Kidney glomerular epithelial cell (primary cell): ENCODE measurements at regions not wholly inside any gene's neighbourhood (a gene's known extent, or its start where the extent isn't known, plus 50 kb on each side); places are given as distances from the start of the nearest gene placed in this dataset.
"Not testable (repeated sequence)": the region's sequence is repeated elsewhere in the genome, so short reads cannot be mapped to it uniquely, and the experiment has no call there.

Experiments used
- DNase-seq: peaks from one replicate; lab custom pipeline; 2025; lab: John Stamatoyannopoulos, UW

DNA sequence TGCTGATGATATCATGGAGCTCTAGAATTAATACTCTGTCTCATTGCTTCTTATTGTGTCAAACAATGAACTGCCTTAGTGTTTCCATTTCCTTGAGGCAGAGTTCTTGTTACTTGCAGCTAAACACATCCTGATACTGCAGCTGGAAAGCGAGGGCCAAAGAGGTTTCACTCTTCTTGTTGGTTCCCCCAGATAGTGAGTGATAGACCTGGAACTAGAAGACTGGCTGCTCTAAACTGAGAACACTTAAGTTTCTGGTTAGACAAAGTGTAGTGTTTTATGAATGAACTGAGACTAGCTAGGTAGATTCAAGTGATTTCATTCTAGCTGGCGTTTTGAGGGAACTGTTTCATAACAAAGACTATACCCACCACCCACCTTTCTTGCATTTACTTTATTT lies 321.7 kb downstream of the TXNL1 start:
- no peak for DNase-seq

- peak; percentile 29 for DNase-seq
Measured at GRCh38 chr18:56315363-56315762, 323.0 kb downstream of the TXNL1 start.

GRCh38 chr18:56314396-56314795 lies 324.0 kb downstream of the TXNL1 start:
- DNase-seq = no peak

DNA sequence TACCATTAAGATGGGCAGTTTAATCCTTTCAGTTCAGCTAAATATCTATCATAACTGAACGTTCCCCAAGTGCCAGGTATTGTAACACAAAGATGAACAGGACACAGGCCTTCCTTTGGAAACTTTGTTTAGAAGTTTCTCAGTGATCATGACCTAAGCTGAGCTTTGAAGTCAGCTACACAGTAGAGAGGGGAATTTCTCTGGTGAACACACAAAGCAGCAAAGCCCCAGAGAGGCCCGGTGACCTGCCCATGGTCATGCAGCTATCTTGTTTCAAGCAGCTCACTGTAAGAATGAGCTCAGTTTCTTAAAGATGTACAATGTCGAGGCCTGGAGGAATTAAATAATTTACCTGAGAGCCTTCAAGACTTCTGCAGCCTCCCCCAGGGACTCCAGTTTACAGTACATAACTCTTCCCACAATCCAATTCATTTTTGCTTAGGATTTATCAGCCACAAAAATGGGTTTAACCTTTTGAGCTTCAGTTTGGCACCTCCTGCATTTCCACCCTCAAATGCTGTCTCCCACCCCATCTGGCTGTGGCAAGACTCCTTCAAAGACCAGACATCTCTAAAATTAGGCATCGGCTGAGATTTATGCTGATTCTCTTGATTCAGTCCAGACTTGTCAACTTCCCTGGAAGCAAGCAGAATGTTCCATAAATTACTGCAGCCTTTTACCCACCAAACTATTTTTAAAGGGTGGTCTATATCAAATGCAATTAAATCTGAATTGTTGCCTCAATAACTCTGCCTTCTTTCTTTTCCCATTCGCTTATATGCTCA lies 325.6 kb downstream of the TXNL1 start:
- DNase-seq = no peak

DNA sequence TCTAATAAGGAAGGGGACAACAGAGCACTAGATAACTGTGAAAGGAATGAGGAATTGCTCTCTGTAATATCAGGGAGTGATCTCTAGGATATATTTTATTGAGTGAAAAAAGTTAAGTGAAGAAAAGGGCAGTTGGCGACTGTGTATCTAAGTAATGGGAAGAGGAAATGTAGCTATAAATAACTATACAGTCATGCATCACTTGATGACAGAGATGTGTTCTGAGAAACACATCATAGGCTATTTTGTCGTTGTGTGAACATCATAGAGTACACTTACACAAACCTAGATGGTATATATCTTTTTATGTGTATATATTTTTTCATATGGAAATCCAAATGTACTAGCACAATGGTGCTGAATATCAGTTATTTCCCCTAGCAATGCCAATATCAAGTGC lies 329.3 kb downstream of the TXNL1 start:
- DNase-seq = no peak

GRCh38 chr18:56307354-56308170 lies 330.8 kb downstream of the TXNL1 start:
- DNase-seq = no peak

DNA sequence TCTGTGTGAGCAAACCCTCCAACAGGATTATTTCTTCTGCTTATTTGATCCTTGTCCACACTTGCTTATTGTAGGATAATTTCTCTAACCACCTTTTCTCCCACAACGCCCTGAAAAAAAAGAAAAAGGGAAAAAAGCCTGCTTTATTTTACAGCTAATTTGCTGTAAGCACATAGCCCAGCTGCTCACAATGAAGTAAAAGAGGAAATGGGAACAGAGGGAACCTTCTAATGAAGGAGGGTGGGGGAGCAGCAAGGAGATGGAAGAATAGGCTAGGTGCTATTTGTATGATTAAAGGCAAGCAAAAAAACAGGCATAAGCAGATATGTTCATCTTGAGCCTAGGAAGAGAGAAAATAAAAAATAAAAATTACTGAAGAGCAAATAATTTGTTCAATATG lies 331.6 kb downstream of the TXNL1 start:
- no peak for DNase-seq

- no peak for DNase-seq
Measured at GRCh38 chr18:56305583-56305982, 332.8 kb downstream of the TXNL1 start.

GRCh38 chr18:56302156-56302555 lies 336.2 kb downstream of the TXNL1 start:
- DNase-seq = no peak

DNA sequence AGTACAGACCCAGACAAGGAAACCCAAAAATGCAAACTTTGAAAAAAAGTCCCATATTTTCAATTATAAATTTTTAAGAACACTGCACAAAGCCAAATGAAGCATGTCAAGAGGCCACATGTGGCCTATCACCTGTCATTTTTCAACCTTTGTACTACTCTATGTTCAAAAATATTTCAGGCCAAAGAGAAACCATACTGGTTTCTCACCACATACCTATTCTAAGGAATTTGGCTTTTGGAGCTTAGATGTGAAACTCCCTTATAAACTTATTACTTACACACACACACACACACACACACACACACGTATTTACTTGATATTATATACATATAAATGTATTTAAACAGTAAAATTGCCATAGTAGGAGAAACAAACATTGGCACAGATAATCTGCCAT lies 338.7 kb downstream of the TXNL1 start:
- DNase-seq = no peak

- no peak for DNase-seq
Measured at GRCh38 chr18:56298935-56299334, 339.5 kb downstream of the TXNL1 start.

GRCh38 chr18:56296381-56296780 lies 342.0 kb downstream of the TXNL1 start:
- no peak for DNase-seq

DNA sequence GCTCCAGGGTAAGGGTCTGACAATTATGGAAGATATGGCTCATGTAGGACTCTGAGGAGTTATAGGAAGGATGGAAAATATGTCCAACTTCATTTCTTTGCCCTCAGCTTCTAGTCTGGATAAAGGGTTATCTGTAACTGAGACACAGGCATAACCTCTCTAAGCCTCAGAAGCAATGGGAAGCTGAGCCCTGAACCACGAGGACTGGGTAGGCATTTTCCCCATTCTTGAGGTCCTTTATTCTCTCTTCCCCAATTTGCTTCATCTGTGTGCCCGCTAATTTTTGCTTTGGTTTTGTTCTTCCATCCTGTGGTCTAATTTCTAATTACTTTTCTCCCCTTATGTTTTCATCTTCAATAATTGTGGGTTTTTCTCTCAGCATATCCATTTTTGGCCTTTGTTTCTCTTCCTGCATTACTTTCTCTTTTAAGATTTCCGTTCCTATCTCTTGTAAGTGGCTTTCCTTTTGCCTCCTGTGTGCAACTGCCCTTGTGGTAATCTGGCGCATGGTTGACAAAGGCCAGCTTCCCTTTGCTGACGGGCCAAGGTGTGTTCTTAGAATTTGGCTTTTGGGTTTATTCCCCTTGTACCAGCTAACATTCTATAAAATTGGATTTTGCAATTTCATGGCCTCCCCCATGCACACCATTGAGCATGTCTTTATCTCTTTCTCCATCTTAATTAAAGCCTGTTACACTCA lies 343.8 kb downstream of the TXNL1 start:
- no peak for DNase-seq

GRCh38 chr18:56291294-56291693 lies 347.1 kb downstream of the TXNL1 start:
- no peak for DNase-seq

DNA sequence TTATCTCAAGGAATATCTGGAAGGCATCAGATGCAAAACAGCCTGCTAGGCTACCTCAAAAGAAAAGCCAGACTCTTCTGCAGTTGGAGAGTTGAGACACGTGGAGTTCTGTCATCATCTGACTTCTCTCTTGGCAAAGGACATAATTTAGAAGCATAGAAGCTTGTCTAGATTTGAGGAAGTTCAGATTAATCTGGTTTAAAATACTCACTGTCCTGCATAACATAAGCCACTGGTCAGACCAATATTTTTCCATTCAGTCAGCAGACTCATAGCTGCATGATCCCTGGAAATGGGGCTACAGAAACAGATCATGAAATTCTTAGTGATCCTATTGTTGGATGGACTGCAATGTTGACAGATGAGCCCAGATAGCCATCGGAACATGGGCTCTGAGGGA lies 349.0 kb downstream of the TXNL1 start:
- no peak for DNase-seq

DNA sequence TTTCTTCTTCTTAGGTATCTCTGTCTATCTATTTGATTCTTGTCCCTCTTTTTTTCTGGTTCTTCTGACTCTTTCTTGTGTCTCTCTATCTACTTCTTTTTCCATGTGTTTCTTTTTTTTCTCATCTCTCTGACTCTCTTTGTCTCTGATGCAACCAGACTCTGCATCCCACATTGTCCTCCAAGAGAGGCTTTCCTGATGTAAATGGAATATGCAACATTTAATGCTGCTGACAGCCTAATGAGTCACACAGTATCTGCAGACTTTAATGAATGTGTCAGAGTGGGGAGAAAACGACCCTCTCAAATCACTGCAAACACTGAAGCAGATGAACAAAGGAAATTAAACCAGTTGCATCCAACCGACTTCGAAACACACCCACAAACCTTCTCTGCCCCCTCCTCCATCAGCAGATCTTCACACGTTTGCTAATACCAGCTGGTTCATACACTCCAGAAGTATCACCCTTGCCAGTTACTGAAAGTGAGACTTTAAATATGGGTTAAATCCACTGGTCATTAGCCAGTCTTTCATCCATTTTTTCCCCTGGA lies 351.5 kb downstream of the TXNL1 start:
- no peak for DNase-seq

GRCh38 chr18:56285387-56286065 lies 352.9 kb downstream of the TXNL1 start:
- no peak for DNase-seq

GRCh38 chr18:56284319-56284718 lies 354.1 kb downstream of the TXNL1 start:
- DNase-seq = no peak

DNA sequence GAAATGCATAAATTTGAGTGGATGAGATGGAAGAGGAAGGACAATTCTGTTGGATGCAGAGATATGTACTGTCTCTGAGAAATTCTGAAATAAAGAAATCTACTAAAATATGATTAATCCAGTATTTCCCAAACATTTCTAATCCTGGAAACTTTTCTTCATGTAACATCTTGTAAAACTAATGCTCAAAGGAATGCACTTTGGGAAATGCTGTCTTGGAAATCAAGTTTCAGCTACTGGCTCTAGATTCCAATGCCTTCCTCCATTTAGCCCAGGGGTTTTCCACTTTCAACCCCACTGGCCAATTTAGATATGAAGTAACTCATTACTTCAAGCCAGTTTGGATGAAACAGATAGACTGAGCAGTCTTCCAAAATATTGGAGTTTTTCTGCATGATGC lies 355.1 kb downstream of the TXNL1 start:
- no peak for DNase-seq

DNA sequence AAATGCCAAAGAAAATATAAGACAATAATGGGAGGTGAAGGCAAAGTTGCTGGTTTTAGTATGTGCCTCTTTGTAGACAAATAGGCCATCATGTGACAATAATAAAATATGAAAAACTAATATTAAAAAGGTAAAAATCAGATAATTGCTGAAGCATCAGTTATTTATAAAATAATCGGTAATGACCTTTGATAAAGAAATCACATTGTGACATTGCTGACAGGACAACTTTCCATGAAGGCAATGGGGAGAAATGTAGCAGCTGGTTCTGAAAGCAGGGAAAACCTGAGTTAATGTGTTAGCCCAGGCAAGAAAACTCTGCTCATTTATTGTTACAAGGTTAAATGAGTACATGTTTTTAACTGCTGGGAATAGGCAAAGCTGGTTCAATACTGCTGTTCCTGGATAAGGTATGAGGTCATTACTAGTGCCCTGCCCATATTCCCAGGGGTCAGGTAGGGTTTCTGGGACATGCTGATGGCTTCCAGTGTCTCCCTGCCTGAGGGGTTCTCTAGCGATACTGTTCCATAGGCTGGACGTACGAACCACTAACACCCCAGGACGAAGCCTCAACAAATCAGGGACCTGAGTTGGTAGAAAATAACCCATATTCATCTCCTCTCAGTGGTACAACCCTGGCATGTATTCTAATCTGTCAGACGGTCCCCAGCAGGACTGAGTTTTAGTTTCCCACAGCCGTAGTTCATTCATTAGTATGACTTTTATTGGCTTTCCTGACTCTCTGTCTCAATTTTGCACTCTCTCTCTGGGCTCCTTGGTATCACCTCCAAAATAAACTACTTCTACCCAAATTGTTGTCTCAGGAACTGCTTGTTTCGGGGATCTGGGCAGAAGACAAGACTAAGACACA lies 355.9 kb downstream of the TXNL1 start:
- DNase-seq = no peak

DNA sequence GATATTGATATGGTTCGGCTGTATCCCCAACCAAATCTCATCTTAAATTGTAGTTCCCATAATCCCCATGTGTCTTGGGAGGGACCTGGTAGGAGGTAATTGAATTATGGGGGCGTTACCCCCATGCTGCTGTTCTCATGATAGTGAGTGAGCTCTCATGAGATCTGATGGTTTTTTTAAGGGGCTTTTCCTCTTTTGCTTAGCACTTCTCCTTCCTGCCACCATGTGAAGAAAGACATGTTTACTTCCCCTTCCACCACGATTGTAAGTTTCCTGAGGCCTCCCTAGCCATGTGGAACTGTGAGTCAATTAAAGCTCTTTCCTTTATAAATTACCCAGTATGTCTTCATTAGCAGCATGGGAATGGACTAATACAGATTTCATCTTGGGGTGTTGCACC lies 358.6 kb downstream of the TXNL1 start:
- DNase-seq = not testable (repeated sequence)
